Common myeloid progenitor, CD34-positive (primary cell): ENCODE measurements at regions not wholly inside any gene's neighbourhood (a gene's known extent, or its start where the extent isn't known, plus 50 kb on each side); places are given as distances from the start of the nearest gene placed in this dataset.
"Not testable (repeated sequence)": the region's sequence is repeated elsewhere in the genome, so short reads cannot be mapped to it uniquely, and the experiment has no call there.

Source experiments
- CTCF ChIA-PET: fragments of 350-600 bp; sonication (Branson Sonifier 250); formaldehyde crosslinking; loops from one replicate; lab custom pipeline; 2021; ENCODE audit warnings: antibody characterized with exemption; lab: Charles Lee
- POLR2A ChIA-PET: fragments of 350-600 bp; sonication (Branson Sonifier 250); formaldehyde crosslinking; loops from one replicate; lab custom pipeline; 2021; ENCODE audit warnings: antibody characterized with exemption; lab: Charles Lee
- DNase-seq, 3 donors: peaks; one replicate each; pipeline versions ENCODE4 v3.0.0 to v3.0.0-alpha.2; 2013
- H3K27ac ChIP-seq, 2 experiments: 1 replicate in 1 of 2; 2 replicates in 1 of 2; pipeline ENCODE4 v1.7.0; 2013; ENCODE audit warnings: inconsistent platforms in 2 of 2, low read length in 2 of 2, mild to moderate bottlenecking in 2 of 2, low read depth in 1 of 2, moderate library complexity in 1 of 2; ENCODE audit not compliant: severe bottlenecking in 2 of 2, insufficient read depth in 1 of 2, poor library complexity in 1 of 2
- H3K27me3 ChIP-seq, 5 experiments: replicated peaks in 2 of 5; 1 replicate in 3 of 5; 2 replicates in 2 of 5; pipeline versions ENCODE4 v1.6.1 to v1.7.0; 2013; ENCODE audit warnings: low read length in 4 of 5, mild to moderate bottlenecking in 2 of 5, moderate library complexity in 2 of 5, inconsistent platforms in 1 of 5; ENCODE audit not compliant: insufficient read depth in 5 of 5, control insufficient read depth in 4 of 5
- H3K36me3 ChIP-seq, 4 experiments: 1 replicate in 2 of 4; 2 replicates in 2 of 4; pipeline versions ENCODE4 v1.6.1 to v1.7.0; 2013; ENCODE audit warnings: low read length in 3 of 4, control low read depth in 1 of 4, mild to moderate bottlenecking in 1 of 4; ENCODE audit not compliant: control insufficient read depth in 4 of 4, insufficient read depth in 4 of 4
- H3K4me1 ChIP-seq, 4 experiments: 1 replicate in 3 of 4; 2 replicates in 1 of 4; pipeline versions ENCODE4 v1.6.1 to v1.7.1; 2013; ENCODE audit warnings: low read length in 3 of 4, mild to moderate bottlenecking in 3 of 4, control low read depth in 1 of 4, inconsistent platforms in 1 of 4, moderate library complexity in 1 of 4; ENCODE audit not compliant: control insufficient read depth in 4 of 4, insufficient read depth in 4 of 4; ENCODE audit errors: control extremely low read depth in 1 of 4
- H3K4me3 ChIP-seq, 7 experiments: 1 replicate in 4 of 7; 2 replicates in 3 of 7; pipeline versions ENCODE4 v1.5.1 to v1.7.0; 2013; ENCODE audit warnings: mild to moderate bottlenecking in 7 of 7, low read length in 6 of 7, moderate library complexity in 6 of 7, inconsistent platforms in 2 of 7, low read depth in 2 of 7, control low read depth in 1 of 7; ENCODE audit not compliant: insufficient read depth in 4 of 7, control insufficient read depth in 1 of 7; ENCODE audit errors: extremely low read depth in 1 of 7
- H3K9me3 ChIP-seq, 5 experiments: 1 replicate in 4 of 5; 2 replicates in 1 of 5; pipeline versions ENCODE4 v1.6.1 to v1.7.1; 2013; ENCODE audit warnings: low read length in 4 of 5, mild to moderate bottlenecking in 2 of 5, inconsistent platforms in 1 of 5, low read depth in 1 of 5, moderate library complexity in 1 of 5; ENCODE audit not compliant: control insufficient read depth in 4 of 5, insufficient read depth in 2 of 5; ENCODE audit errors: control extremely low read depth in 1 of 5
- WGBS: methylation state at CpG from one replicate; pipeline ENCODE4 v1.1.5; 2013; ENCODE audit not compliant: insufficient coverage; 5-methylcytosine and 5-hydroxymethylcytosine counted together

DNA sequence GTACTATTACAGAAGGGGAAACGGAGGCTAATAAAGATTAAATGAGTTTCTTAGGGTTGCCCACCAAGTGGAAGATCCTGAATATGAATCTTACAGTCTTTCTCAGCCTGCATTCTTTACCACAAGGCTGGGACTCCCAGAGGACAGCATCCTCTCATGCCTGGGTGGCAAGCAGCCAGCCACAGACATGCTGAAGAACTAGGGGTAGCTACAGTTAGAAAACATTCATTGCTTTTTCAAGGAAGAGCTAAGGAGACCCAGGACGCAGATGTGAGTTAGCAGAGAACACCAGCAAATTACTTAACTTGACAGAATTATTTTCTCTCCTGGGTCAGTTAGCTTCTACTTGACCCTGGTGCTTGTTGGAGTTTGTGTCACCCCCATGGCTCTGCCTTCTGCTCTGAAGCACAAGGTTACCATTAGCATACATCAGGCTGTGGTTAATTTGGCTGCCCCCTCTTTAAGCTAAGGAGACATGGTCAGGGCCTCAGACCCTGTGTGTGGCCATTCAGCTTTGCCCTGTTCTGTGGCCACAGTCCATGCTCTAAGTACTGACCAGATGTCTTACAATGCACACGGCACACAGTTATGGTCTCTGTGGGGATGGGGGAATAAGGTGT lies 132.3 kb upstream of the TNP1 start:
- ChIA-PET POLR2A (no interaction called here), CTCF (no interaction called here)
- H3K4me1 ChIP-seq: no peaks in the 10 kb centered on the region
- H3K36me3 ChIP-seq: no peaks in the 10 kb centered on the region
- peaks cover 0 to 12% (median 6%) of the 10 kb centered on the region in 5 experiments for H3K27me3 ChIP-seq
- H3K27ac ChIP-seq: no peak overlapping the region
- H3K4me3 ChIP-seq: no peak overlapping the region
- DNase-seq: no peak
- WGBS: 100% methylated on average over 2 of the region's 3 CpGs
- H3K9me3 ChIP-seq: no peaks in the 10 kb centered on the region

- Histone ChIP-seq H3K27ac (no peak overlapping the region), H3K9me3 (no peaks in the 10 kb centered on the region), H3K4me1 (no peaks in the 10 kb centered on the region), H3K4me3 (no peak overlapping the region), H3K36me3 (no peaks in the 10 kb centered on the region), H3K27me3 (peaks cover 0 to 12% (median 6%) of the 10 kb centered on the region in 5 experiments)
- ChIA-PET CTCF (no interaction called here), POLR2A (no interaction called here)
- DNase-seq: no peak
- no CpG with 5 or more reads among the region's 1 CpG for WGBS
Measured at GRCh38 chr2:216991563-216991962, 131.7 kb upstream of the TNP1 start.

GRCh38 chr2:216989340-216990129 lies 129.7 kb upstream of the TNP1 start:
- H3K4me3 ChIP-seq: no peak overlapping the region
- no peak for DNase-seq
- CTCF ChIA-PET: no interaction called here
- no peaks in the 10 kb centered on the region for H3K4me1 ChIP-seq
- no peak overlapping the region for H3K27ac ChIP-seq
- 100% methylated on average over 3 of the region's 5 CpGs for WGBS
- no peaks in the 10 kb centered on the region for H3K9me3 ChIP-seq
- no peaks in the 10 kb centered on the region for H3K36me3 ChIP-seq
- POLR2A ChIA-PET: no interaction called here
- H3K27me3 ChIP-seq: peaks cover 0 to 7% (median 6%) of the 10 kb centered on the region in 5 experiments

GRCh38 chr2:216987252-216987821 lies 127.5 kb upstream of the TNP1 start:
- H3K9me3 ChIP-seq: peaks cover 0 to 2% (median 0%) of the 10 kb centered on the region in 5 experiments
- no peak overlapping the region for H3K4me3 ChIP-seq
- ChIA-PET CTCF (interaction anchor here (0.6 kb wide), 1 partner anchor 11 kb away, joined by 3 read pairs; no protein-coding TSS in a partner anchor), POLR2A (no interaction called here)
- no peaks in the 10 kb centered on the region for H3K36me3 ChIP-seq
- H3K27me3 ChIP-seq: peaks cover 0 to 6% (median 4%) of the 10 kb centered on the region in 5 experiments
- no peaks in the 10 kb centered on the region for H3K4me1 ChIP-seq
- no peak overlapping the region for H3K27ac ChIP-seq
- 98% methylated on average over 4 of the region's 6 CpGs for WGBS
- DNase-seq: no peak

GRCh38 chr2:216985658-216986141 lies 125.8 kb upstream of the TNP1 start:
- DNase-seq: no peak
- 93% methylated on average over 12 of the region's 13 CpGs for WGBS
- H3K9me3 ChIP-seq: peaks cover 0 to 2% (median 0%) of the 10 kb centered on the region in 5 experiments
- CTCF ChIA-PET: no interaction called here
- H3K27ac ChIP-seq: no peak overlapping the region
- no peak overlapping the region for H3K4me3 ChIP-seq
- no peaks in the 10 kb centered on the region for H3K4me1 ChIP-seq
- H3K36me3 ChIP-seq: no peaks in the 10 kb centered on the region
- peaks cover 0 to 4% (median 0%) of the 10 kb centered on the region in 5 experiments for H3K27me3 ChIP-seq
- POLR2A ChIA-PET: no interaction called here

- 80% methylated on average over 1 of the region's 2 CpGs for WGBS
- CTCF ChIA-PET: no interaction called here
Measured at GRCh38 chr2:216984937-216985336, 125.1 kb upstream of the TNP1 start.

DNA sequence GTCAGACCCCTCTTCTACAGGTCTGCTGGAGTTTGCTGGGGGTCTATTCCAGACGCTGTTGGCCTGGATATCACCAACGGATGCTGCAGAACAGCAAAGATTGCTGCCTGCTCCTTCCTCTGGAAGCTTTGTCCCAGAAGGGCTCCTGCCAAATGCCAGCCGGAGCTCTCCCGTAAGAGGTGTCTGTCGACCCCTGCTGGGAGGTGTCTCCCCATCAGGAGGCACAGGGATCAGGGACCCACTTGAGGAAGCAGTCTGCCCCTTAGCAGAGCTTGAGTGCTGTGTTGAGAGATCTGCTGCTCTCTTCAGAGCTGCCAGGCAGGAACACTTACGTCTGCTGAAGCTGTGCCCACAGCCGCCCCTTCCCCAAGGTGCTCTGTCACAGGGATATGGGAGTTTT lies 122.1 kb upstream of the TNP1 start:
- H3K27me3 ChIP-seq, H3K4me1 ChIP-seq, H3K27ac ChIP-seq, CTCF ChIA-PET, POLR2A ChIA-PET, H3K4me3 ChIP-seq, H3K9me3 ChIP-seq, DNase-seq, H3K36me3 ChIP-seq: not testable (repeated sequence)
- 86% methylated on average over 7 of the region's 7 CpGs for WGBS

More at GRCh38 chr2:216984937-216985336, 125.1 kb upstream of the TNP1 start:
- POLR2A ChIA-PET: no interaction called here
- H3K4me3 ChIP-seq: no peak overlapping the region
- no peak for DNase-seq
- H3K4me1 ChIP-seq: no peaks in the 10 kb centered on the region
- H3K36me3 ChIP-seq: no peaks in the 10 kb centered on the region
- H3K9me3 ChIP-seq: peaks cover 0 to 2% (median 0%) of the 10 kb centered on the region in 5 experiments
- H3K27ac ChIP-seq: no peak overlapping the region
- H3K27me3 ChIP-seq: peaks cover 0 to 3% (median 0%) of the 10 kb centered on the region in 5 experiments
